H1 (cell line): ENCODE measurements at regions not wholly inside any gene's neighbourhood (a gene's known extent, or its start where the extent isn't known, plus 50 kb on each side); places are given as distances from the start of the nearest gene placed in this dataset.

ENCODE experiments used
- CTCF ChIA-PET: fragments of 300-600 bp; sonication (Branson Sonifier 250); formaldehyde crosslinking; loops from one replicate; lab custom pipeline; 2021; ENCODE audit not compliant: partially characterized antibody; lab: Charles Lee
- POLR2A ChIA-PET: fragments of 300-600 bp; sonication (Branson Sonifier 250); formaldehyde crosslinking; loops from one replicate; lab custom pipeline; 2021; ENCODE audit warnings: inconsistent platforms; ENCODE audit not compliant: partially characterized antibody; lab: Charles Lee
- DNase-seq, 2 experiments: peaks; one replicate each; pipeline versions ENCODE4 v3.0.0 to v3.0.0-alpha.2; 2010 to 2022; ENCODE audit warnings: low spot score in 2 of 2, low read depth in 1 of 2, mixed read lengths in 1 of 2
- FAIRE-seq: peaks from 2 replicates; lab custom pipeline; 2011; peaks lifted over from hg19 to GRCh38; lab: Jason Lieb, UNC
- H2AFZ ChIP-seq: 2 replicates; pipeline ENCODE4 v1.8.1; 2012; ENCODE audit warnings: low read length, inconsistent platforms
- H2AK5ac ChIP-seq: 2 replicates; pipeline ENCODE4 v1.6.1; 2013; ENCODE audit warnings: low read depth, low read length
- H2BK120ac ChIP-seq: replicated peaks from 2 replicates; pipeline ENCODE3; 2013; ENCODE audit warnings: low read depth, low read length, inconsistent platforms
- H2BK12ac ChIP-seq: 2 replicates; pipeline ENCODE4 v1.6.1; 2013; ENCODE audit warnings: low read depth, low read length
- H2BK15ac ChIP-seq: 2 replicates; pipeline ENCODE4 v1.6.1; 2013; ENCODE audit warnings: low read length
- H2BK20ac ChIP-seq: 2 replicates; pipeline ENCODE4 v1.6.1; 2013; ENCODE audit warnings: low read length
- H2BK5ac ChIP-seq: 2 replicates; pipeline ENCODE4 v1.6.1; 2013; ENCODE audit warnings: low read depth, low read length
- H3K14ac ChIP-seq: 2 replicates; pipeline ENCODE4 v1.6.1; 2013; ENCODE audit warnings: inconsistent platforms; ENCODE audit not compliant: insufficient read length
- H3K18ac ChIP-seq: 2 replicates; pipeline ENCODE4 v1.6.1; 2013; ENCODE audit warnings: low read length; ENCODE audit errors: extremely low read depth
- H3K23ac ChIP-seq: 2 replicates; pipeline ENCODE4 v1.6.1; 2013; ENCODE audit warnings: inconsistent platforms; ENCODE audit not compliant: insufficient read length
- H3K23me2 ChIP-seq: 2 replicates; pipeline ENCODE4 v1.6.1; 2013; ENCODE audit warnings: low read depth, low read length
- H3K27ac ChIP-seq: 2 replicates; pipeline ENCODE4 v1.6.1; 2011; ENCODE audit warnings: low read depth, low read length, inconsistent platforms
- H3K27me3 ChIP-seq, 4 experiments: replicated peaks in 1 of 4; 1 replicate in 1 of 4; 2 replicates in 3 of 4; pipeline versions ENCODE4 v1.6.1 to v1.8.1; 2011 to 2013; ENCODE audit warnings: low read length in 3 of 4, mild to moderate bottlenecking in 3 of 4, inconsistent platforms in 2 of 4, mixed read lengths in 2 of 4, moderate library complexity in 1 of 4; ENCODE audit not compliant: control insufficient read depth in 3 of 4, insufficient read depth in 3 of 4; ENCODE audit errors: extremely low read depth in 1 of 4
- H3K36me3 ChIP-seq, 4 experiments: 2 replicates each; pipeline versions ENCODE4 v1.6.1 to v1.8.1; 2011 to 2013; ENCODE audit warnings: mild to moderate bottlenecking in 4 of 4, low read length in 3 of 4, moderate library complexity in 2 of 4, control low read depth in 1 of 4, inconsistent platforms in 1 of 4; ENCODE audit not compliant: insufficient read depth in 4 of 4, control insufficient read depth in 2 of 4
- H3K4ac ChIP-seq: replicated peaks from 2 replicates; pipeline ENCODE3; 2013; ENCODE audit warnings: low read length, low read depth, mixed read lengths, inconsistent platforms; ENCODE audit not compliant: insufficient read length
- H3K4me1 ChIP-seq, 4 experiments: replicated peaks in 1 of 4; 1 replicate in 1 of 4; 2 replicates in 3 of 4; pipeline versions ENCODE4 v1.6.1 to v1.8.1; 2011 to 2013; ENCODE audit warnings: low read length in 3 of 4, inconsistent platforms in 2 of 4, mixed read lengths in 1 of 4; ENCODE audit not compliant: insufficient read depth in 4 of 4, control insufficient read depth in 3 of 4
- H3K4me2 ChIP-seq, 2 experiments: 2 replicates each; pipeline versions ENCODE4 v1.6.1 to v1.8.1; 2011 to 2013; ENCODE audit warnings: low read depth in 2 of 2, low read length in 2 of 2, control low read depth in 1 of 2, inconsistent platforms in 1 of 2, mild to moderate bottlenecking in 1 of 2; ENCODE audit not compliant: insufficient read depth in 1 of 2
- H3K4me3 ChIP-seq, 4 experiments: fragments of 200-600, 300-600 bp in 1 of 4; sonication (generic), shearing (Covaris generic), sonication (Bioruptor Twin) in 1 of 4; 2 replicates each; pipeline versions ENCODE4 v1.5.1 to v1.8.1; 2011 to 2016; ENCODE audit warnings: low read length in 4 of 4, low read depth in 3 of 4, control low read depth in 2 of 4, inconsistent platforms in 2 of 4, mild to moderate bottlenecking in 2 of 4, mixed read lengths in 1 of 4, moderate library complexity in 1 of 4; ENCODE audit not compliant: insufficient read depth in 2 of 4; ENCODE audit errors: extremely low read depth in 1 of 4
- H3K56ac ChIP-seq: replicated peaks from 2 replicates; pipeline ENCODE3; 2013; ENCODE audit warnings: low read depth, mild to moderate bottlenecking, mixed read lengths, low read length, inconsistent platforms; ENCODE audit not compliant: insufficient read length
- H3K79me1 ChIP-seq: 2 replicates; pipeline ENCODE4 v1.6.1; 2013; ENCODE audit warnings: low read depth, low read length, control low read depth
- H3K79me2 ChIP-seq, 2 experiments: 2 replicates each; pipeline versions ENCODE4 v1.6.1 to v1.8.1; 2012 to 2013; ENCODE audit warnings: low read length in 2 of 2, mild to moderate bottlenecking in 2 of 2, inconsistent platforms in 1 of 2; ENCODE audit not compliant: insufficient read depth in 2 of 2, control insufficient read depth in 1 of 2
- H3K9ac ChIP-seq, 4 experiments: replicated peaks in 1 of 4; 1 replicate in 1 of 4; 2 replicates in 3 of 4; pipeline versions ENCODE4 v1.6.1 to v1.8.1; 2011 to 2013; ENCODE audit warnings: low read depth in 3 of 4, low read length in 3 of 4, control low read depth in 2 of 4, mild to moderate bottlenecking in 2 of 4, moderate library complexity in 2 of 4, inconsistent platforms in 1 of 4; ENCODE audit errors: extremely low read depth in 1 of 4
- H3K9me3 ChIP-seq, 2 experiments: 2 replicates each; pipeline versions ENCODE4 v1.6.1 to v1.8.1; 2012 to 2013; ENCODE audit warnings: mild to moderate bottlenecking in 2 of 2, moderate library complexity in 2 of 2, control low read depth in 1 of 2, inconsistent platforms in 1 of 2, low read depth in 1 of 2, low read length in 1 of 2, mixed read lengths in 1 of 2; ENCODE audit not compliant: insufficient read depth in 2 of 2
- H4K20me1 ChIP-seq, 2 experiments: replicated peaks in 1 of 2; 2 replicates each; pipeline versions ENCODE3 to v1.8.1; 2011 to 2013; ENCODE audit warnings: inconsistent platforms in 2 of 2, low read length in 2 of 2, mild to moderate bottlenecking in 1 of 2; ENCODE audit not compliant: insufficient read depth in 2 of 2, control insufficient read depth in 1 of 2
- H4K5ac ChIP-seq: 2 replicates; pipeline ENCODE4 v1.6.1; 2013; ENCODE audit warnings: low read length, low read depth, mixed read lengths, inconsistent platforms; ENCODE audit not compliant: insufficient read length
- H4K8ac ChIP-seq: 2 replicates; pipeline ENCODE4 v1.8.0; 2013; ENCODE audit warnings: mild to moderate bottlenecking, moderate library complexity, low read length, inconsistent platforms; ENCODE audit not compliant: insufficient read depth; ENCODE audit errors: extremely low read depth
- H4K91ac ChIP-seq: replicated peaks from 2 replicates; pipeline ENCODE3; 2013; ENCODE audit warnings: low read length, mixed read lengths, inconsistent platforms; ENCODE audit not compliant: insufficient read length
- CHD2 ChIP-seq: IDR thresholded peaks from 2 replicates; pipeline ENCODE4 v1.6.1; 2012; ENCODE audit warnings: low read length, improper control_type of control experiment
- CREB1 ChIP-seq: IDR thresholded peaks from 2 replicates; pipeline ENCODE4 v1.6.1; 2012; ENCODE audit warnings: inconsistent platforms
- CTBP2 ChIP-seq: IDR thresholded peaks from 2 replicates; pipeline ENCODE4 v1.7.0; 2011; ENCODE audit warnings: borderline replicate concordance, mild to moderate bottlenecking, moderate library complexity, mixed read lengths, low read length; ENCODE audit not compliant: insufficient read depth, insufficient read length
- RAD21 ChIP-seq, 2 experiments: IDR thresholded peaks in 1 of 2; conservative IDR thresholded peaks in 1 of 2; 2 replicates each; pipeline ENCODE4 v1.6.1; 2011; ENCODE audit warnings: low read depth in 2 of 2, low read length in 2 of 2, improper control_type of control experiment in 1 of 2, inconsistent platforms in 1 of 2, mild to moderate bottlenecking in 1 of 2, moderate library complexity in 1 of 2
- WGBS, 2 experiments: shearing (Covaris generic) in 1 of 2; methylation state at CpG; one replicate each; pipeline versions ENCODE4 v1.1.6 to v1.1.7; 2013 to 2015; ENCODE audit warnings: low lambda C conversion rate in 2 of 2, mixed read lengths in 2 of 2, inconsistent platforms in 1 of 2, low coverage in 1 of 2, missing lambda C conversion rate in 1 of 2; ENCODE audit not compliant: insufficient replicate concordance in 2 of 2, insufficient coverage in 1 of 2, insufficient read length in 1 of 2; ENCODE audit errors: extremely low coverage in 1 of 2, missing lambda C conversion rate in 1 of 2; 5-methylcytosine and 5-hydroxymethylcytosine counted together

GRCh38 chr2:221270806-221271205 is 301.3 kb downstream of the EPHA4 start:
- Histone ChIP-seq H4K20me1 (no peaks in the 10 kb centered on the region), H3K9ac (no peak overlapping the region), H2AFZ (no peak overlapping the region), H4K8ac (no peak overlapping the region), H3K4me1 (peaks cover 0 to 3% (median 0%) of the 10 kb centered on the region in 4 experiments; a peak in 1 of 7 replicates), H3K14ac (no peak overlapping the region), H3K27ac (no peak overlapping the region), H2BK20ac (no peak overlapping the region), H2BK5ac (no peak overlapping the region), H3K18ac (no peak overlapping the region), H2BK12ac (no peak overlapping the region), H3K36me3 (no peaks in the 10 kb centered on the region), H4K91ac (no peak overlapping the region), H2AK5ac (no peak overlapping the region), H4K5ac (no peak overlapping the region), H3K23ac (no peak overlapping the region), H3K27me3 (no peaks in the 10 kb centered on the region), H3K23me2 (no peaks in the 10 kb centered on the region; the same call in 1 of the 2 replicates), H3K4ac (no peak overlapping the region), H2BK15ac (no peak overlapping the region), H3K79me1 (no peaks in the 10 kb centered on the region), H3K4me2 (no peak overlapping the region), H2BK120ac (no peak overlapping the region), H3K79me2 (no peaks in the 10 kb centered on the region), H3K4me3 (no peak overlapping the region), H3K9me3 (no peaks in the 10 kb centered on the region), H3K56ac (no peak overlapping the region)
- CTCF ChIA-PET = no interaction called here
- WGBS, 2 experiments = 94% methylated on average over 2 of the region's 2 CpGs; no CpG with 5 or more reads in 1 of the 2 experiments
- FAIRE-seq (no peak), DNase-seq (no peak)
- POLR2A ChIA-PET = no interaction called here
- TF ChIP-seq RAD21 (IDR thresholded peaks at IDR 0.05 in 1 of 2, conservative IDR thresholded peaks at IDR 0.05 in 1 of 2; ENCODE audit: low read depth in 2 of 2, low read length in 2 of 2) (no peak), CTBP2 (no peak), CREB1 (no peak), CHD2 (no peak)
- TF ChIP-seq, all 59 proteins: peak for 0
